ENCODE measurements at regions not wholly inside any gene's neighbourhood (a gene's known extent, or its start where the extent isn't known, plus 50 kb on each side); places are given as distances from the start of the nearest gene placed in this dataset.
"Not testable (repeated sequence)": the region's sequence is repeated elsewhere in the genome, so short reads cannot be mapped to it uniquely, and the experiment has no call there.

GRCh38 chr22:33142282-33143055 is 84.3 kb upstream of the SYN3 start:
- no peak for DNase-seq (ENCODE audit: low read depth in 2 of 2)

DNA sequence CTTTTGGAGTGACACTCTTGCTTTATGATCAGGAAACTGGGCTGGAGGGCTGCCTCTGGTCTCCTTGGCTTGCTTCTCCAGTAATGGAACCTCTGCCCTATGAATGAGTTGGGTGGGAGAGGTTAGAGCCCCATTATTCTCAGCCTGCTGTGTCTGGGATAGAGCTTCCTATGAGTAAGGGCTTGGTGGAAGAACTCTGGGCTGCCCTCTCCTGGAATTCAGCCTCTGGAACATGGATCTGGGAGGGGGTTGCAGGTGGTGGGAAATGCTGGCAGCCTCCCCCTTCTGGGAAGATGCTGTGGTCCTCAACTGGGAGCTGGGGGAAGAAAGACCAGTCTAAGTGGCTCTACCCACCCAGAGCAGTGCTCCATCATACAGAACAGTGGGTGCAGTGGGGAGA is 81.8 kb upstream of the SYN3 start:
- DNase-seq (ENCODE audit: low read depth in 2 of 2): no peak

GRCh38 chr22:33138333-33138732 is 80.2 kb upstream of the SYN3 start:
- not testable (repeated sequence) for DNase-seq (ENCODE audit: low read depth in 2 of 2)

DNA sequence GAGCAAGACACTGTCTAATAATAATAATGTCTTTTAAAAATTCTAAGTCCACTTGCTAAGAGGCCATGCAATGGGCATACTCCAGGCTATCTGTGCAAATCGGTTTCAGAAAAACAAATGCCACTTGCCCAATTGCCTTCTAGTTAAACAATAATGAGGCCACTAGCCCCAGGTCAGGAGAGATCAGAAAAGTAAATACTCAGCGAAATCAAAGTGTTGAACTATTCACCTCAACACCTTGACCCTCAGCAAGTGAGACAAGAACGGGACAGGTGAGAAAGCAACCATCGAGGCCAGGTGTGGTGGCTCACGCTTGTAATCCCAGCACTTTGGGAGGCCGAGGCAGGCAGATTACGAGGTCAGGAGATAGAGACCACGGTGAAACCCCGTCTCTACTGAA is 72.3 kb upstream of the SYN3 start:
- no peak for DNase-seq (ENCODE audit: low read depth in 2 of 2)

- DNase-seq (ENCODE audit: low read depth in 2 of 2): no peak
Measured at GRCh38 chr22:33129621-33130020, 71.4 kb upstream of the SYN3 start.

DNA sequence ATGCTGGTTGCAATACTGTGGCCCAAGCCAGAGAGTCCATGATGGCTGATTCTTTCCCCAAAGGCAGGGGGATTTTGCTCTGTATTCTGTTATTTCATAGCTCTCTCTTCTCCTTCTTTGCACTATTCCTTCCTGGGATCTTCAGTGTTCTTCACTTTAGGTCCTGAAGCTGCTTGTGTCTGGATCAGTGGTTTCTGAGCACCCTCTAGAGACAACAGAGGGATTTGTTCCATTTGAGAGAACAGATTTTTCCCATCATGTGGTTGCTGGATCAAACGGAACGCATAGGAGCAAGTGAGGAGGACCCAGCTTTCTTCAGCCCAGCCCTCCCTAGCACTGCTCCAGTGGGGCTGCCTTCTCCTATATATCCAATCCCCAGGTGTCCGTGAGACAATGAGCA is 68.7 kb upstream of the SYN3 start:
- DNase-seq (ENCODE audit: low read depth in 2 of 2): no peak

GRCh38 chr22:33124471-33124870 is 66.3 kb upstream of the SYN3 start:
- no peak for DNase-seq (ENCODE audit: low read depth in 2 of 2)

GRCh38 chr22:33122439-33122838 is 64.3 kb upstream of the SYN3 start:
- not testable (repeated sequence) for DNase-seq (ENCODE audit: low read depth in 2 of 2)

GRCh38 chr22:33119044-33119443 is 60.9 kb upstream of the SYN3 start:
- no peak for DNase-seq (ENCODE audit: low read depth in 2 of 2)

- no peak for DNase-seq (ENCODE audit: low read depth in 2 of 2)
Measured at GRCh38 chr22:33117821-33118220, 59.6 kb upstream of the SYN3 start.

- no peak for DNase-seq (ENCODE audit: low read depth in 2 of 2)
Measured at GRCh38 chr22:33116841-33117547, 58.8 kb upstream of the SYN3 start.

DNA sequence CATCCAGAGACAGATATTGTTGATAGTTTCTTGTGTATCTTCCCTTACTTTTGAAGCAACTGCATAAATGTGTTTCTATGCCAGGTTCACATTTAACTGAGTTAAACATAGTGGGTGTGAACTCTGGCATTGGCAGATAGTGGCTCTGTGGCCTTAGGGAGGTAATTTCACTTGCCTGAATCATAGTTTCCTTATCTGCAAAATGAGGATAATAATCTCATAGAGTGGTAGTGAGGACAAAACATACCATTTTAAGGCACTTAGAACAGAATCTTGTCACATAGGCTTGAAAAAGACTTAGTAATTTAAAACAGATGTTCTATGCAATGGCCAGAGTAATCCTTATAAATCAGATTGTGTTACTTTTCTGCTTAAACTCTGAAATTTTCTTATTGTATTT is 56.4 kb upstream of the SYN3 start:
- no peak for DNase-seq (ENCODE audit: low read depth in 2 of 2)

DNA sequence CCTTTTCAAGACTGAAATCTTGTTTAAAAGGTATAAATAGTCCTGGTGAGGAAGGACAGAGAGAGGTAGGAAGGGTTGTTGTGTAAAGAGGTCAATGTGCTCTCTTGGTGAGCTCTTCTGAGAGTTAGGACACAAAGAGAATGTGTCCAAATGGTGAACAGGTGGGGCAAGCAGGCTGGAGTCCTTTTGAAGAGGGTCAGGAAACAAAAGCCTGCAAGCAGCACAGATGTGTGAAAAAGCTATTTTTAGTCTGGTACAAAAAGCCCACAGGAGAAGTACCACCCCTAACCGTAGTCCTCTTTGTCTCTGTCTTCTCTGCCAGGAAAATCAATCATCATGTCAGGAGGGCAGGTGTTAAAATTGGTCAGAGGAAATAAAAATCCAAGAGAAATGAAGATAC is 54.4 kb upstream of the SYN3 start:
- DNase-seq (ENCODE audit: low read depth in 2 of 2): no peak

DNA sequence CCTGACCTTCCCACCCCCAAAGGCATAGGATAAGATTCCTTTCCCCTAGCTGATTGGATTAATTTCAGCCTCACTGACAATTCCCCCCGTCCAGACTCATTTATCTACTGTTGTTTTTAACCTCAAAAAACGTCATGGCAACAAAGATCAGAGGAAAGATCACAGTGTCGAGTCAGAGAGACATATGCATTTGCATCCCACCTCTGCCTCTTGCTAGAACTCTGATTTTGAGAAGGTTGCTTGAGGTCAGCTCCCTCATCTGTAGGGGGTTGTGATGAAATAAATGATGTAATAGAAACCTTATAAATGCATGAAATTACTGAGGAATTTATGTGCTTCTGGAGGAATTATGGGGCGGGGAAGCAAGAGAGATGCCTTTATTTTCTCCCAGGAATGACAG is 53.3 kb upstream of the SYN3 start:
- DNase-seq (ENCODE audit: low read depth in 2 of 2): no peak

- DNase-seq (ENCODE audit: low read depth in 2 of 2): no peak
Measured at GRCh38 chr22:33110562-33111163, 52.5 kb upstream of the SYN3 start.

DNA sequence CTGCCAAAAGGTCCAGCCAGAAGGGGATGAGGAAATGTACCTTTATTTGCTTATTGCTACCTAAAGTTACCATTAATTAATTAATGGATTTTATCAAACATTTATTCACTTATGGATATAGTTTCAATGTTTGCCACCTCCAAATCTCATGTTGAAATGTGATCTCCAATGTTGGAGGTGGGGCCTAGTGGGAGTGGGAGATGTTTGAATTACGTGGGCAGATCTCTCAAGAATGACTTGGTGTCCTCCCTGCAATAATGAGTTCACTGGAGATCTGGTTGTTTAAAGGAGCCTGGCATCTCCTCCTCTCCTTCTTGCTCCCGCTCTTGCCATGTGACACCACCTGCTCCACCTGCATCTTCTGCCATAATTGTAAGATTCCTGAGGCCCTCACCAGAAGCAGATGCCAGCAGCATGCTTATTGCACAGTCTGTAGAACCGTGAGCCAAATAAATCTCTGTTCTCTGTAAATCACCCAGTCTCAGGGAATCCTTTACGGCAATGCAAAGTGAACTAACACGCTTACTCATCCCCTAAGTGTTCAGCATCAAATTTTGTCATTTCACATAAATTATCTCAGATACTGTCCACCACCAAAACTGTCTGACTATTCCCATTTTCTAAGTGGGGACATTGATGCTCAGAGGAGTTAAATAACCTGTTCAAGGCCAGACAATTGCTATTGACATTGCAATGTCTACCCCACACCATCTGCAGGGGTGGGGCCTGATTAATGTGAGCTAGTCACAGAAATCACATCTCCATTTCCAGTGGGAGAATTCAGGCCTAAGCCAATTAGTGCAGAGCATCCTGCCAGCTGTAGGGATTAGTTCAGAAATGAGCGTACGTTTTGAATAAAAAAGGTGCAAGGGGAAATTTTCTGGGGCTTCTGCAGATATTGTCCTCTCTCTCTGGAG is 51.6 kb upstream of the SYN3 start:
- no peak for DNase-seq (ENCODE audit: low read depth in 2 of 2)

GRCh38 chr22:33108037-33108436 is 49.9 kb upstream of the SYN3 start:
- no peak for DNase-seq (ENCODE audit: low read depth in 2 of 2)

Data from stimulated activated CD8-positive, alpha-beta memory T cell treated with anti-CD3 and anti-CD28 coated beads, Interleukin-2, amount 100 ng/mL, for 48 hours (primary cell).